GM19035 (cell line): ENCODE measurements at regions not wholly inside any gene's neighbourhood (a gene's known extent, or its start where the extent isn't known, plus 50 kb on each side); places are given as distances from the start of the nearest gene placed in this dataset.

ENCODE experiments used
- ATAC-seq: cut with Tn5 transposase; IDR thresholded peaks from one replicate; pipeline ENCODE4 v1.9.1; 2021; ENCODE audit not compliant: unreplicated experiment

DNA sequence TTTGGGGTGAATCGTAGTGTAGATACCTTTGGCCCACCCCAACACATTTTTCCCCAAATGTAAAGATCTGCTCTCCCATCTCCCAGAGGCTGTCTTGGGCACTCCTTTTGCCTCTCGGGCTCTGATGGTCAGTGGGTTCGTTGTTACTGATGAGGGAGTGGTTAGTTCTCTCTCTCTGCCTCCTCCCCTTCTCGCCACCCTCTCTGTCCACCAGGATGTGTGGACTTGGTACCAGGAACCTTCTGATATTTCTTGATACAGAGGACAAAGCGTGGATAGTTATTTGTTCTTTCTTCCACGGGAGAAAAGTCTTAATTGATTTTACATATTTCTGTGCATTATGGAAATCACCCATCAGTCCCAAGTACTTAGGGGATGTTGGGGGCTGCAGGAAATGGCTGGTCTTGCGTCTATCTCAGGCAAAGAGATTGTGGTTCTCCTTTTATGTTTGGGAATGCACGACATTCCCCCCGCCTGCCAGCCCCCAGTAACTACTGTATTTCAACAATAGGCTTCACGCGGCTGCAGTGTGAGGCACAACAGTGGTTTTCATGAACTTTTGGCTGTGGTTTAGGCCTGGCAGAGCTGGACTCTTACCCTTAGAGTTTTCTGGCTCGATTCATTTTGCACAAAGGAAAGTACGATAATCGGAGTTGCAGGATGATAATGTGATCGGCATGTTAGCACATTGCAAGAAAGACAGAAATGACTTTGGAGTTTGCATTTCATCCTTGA is 79.0 kb upstream of the ZNF536 start:
- ATAC-seq, result no peak

DNA sequence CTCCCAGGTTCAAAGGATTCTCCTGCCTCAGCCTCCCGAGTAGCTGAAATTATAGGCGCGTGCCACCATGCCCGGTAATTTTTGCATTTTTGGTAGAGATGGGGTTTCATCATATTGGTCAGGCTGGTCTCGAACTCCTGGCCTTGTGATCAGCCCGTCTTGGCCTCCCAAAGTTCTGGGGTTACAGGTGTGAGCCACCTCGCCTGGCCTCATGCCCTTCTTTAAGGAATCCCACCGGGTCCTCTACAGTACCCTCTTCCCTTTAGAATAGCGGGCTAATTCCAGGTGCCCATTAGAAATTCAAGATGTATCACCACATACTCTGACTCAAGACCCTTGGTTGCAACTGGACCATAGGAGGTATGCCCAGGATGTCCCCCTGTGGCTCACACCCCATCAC is 74.2 kb upstream of the ZNF536 start:
- ATAC-seq, result no peak

DNA sequence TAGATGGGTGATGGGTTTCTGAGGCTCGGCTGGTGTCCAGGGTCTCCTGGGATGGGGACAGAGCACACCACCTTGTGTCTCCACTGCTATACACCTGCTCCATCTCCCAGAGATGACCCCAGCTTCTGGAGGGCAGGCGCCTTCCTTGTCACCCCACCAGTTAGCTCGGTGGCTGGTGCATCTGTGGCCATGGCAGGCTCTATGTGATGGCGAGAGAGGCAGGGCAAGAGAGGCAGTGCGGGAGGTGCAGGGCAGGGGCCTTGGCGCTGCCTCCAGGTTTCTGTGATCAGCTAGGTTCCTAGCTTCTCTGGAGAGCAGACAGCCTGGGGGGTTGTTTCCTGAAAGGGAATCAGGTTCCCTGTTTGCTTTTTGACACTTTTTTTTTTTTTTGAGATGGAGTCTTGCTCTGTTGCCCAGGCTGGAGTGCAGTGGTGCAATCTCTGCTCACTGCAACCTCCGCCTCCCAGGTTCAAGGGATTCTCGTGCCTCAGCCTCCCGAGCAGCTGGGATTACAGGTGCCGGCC is 69.0 kb upstream of the ZNF536 start:
- ATAC-seq, result no peak

DNA sequence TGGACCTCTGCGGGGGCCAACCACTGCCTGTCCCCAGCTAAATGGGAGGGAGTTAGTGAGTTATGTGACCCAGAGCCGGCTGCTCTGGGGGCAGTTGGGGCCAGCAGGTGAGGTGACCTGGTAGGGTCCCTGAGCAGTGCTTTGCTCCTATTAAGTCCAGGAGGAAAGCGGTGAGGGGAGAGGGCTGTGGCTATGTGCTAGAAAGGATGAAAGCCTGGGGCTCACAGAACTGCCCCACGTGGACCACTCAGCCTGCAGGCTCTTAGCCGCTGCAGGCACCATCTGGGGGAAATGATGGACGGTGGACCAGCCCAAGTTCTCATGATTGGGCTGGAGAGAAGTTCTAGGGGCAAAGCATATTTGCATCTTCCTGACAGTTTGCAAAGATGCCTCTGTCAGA is 67.6 kb upstream of the ZNF536 start:
- ATAC-seq, result no peak

DNA sequence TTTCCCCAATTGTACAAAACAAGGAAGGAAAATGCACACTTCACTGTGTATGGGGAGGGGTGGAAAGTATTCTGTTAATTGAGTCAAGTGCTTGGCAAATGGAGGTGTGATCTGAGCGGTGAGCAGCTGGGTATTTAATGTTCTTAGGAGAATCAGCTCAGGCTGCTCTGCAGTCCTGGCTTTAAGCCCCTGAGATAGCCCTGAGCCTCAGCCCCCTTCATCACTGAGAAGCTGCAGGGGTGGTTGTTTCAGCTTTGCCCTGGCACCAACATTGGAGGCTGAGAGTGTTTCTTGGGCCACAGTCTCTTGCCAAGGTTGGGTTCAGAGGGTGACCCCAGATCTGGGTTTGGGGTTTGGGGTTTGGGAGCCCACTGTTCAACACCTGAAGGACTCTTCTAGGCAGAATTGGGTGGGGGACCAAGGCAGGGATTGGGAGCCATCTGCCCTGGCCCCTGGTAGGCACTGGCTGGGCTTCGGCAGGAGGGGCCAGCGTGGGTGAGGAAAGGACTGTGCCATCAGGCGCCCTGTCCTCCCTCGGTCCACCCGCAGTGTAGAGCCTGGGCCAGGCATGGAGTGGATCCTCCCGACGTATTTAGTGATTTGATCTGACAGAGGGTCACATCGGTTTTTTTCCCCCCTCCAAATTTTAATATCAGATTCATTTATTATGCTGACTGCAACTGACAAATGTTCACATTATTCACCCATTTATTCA is 66.7 kb upstream of the ZNF536 start:
- no peak for ATAC-seq

DNA sequence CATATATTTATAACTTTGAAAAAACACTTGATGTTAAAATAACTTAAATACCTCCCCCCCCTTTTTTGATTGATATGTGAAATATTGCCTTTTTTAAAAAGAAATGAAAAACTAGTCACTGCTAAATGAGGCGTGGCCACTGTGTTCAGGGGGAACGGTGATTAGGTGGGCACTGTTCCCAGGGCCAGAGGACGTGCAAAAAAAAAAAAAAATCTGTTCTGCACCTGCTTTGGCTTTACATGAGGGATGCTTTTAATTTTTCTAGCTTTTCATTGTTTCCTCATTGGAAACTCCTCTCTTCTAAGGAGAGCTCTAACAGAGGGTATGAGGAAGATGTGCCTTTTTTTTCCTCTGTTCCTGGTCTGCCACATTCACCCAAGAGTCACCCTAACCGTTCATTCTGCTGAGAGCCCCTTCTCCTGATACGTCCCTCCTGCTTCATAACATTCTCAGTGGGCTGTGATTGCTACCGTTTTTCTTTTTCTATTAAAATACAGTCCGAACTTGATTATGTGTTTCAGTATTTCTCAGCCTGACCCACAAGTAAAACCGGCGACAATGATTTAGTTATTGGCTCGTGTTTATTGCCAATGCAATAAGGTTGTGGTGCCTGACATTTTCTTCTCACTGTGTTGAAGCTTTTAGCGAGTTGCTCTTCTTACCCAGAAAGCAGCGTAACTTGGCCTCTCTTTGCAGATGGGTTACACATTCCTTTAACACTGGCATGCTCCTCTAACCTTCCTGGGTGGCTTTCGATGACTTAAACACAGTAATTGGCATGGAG is 64.8 kb upstream of the ZNF536 start:
- ATAC-seq, result no peak

DNA sequence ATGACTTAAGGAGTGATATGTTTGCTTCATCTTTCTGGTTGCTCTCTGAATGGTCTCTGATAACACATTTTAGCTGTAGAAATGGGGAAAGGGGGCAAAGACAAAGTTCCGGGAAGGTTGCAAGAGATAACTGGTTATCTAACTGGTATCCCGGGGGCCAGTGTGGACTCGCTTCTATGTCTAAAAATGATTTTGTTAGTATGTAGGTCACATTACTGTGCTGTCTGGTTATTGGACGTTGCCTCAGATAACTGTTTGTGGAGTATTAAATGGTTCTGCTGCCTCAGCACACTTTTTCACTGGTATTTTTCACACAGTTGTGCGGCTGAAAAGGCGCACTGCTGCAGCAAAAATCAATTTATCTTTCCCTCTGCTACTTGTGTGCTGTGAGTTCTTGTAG is 63.0 kb upstream of the ZNF536 start:
- ATAC-seq, result no peak

DNA sequence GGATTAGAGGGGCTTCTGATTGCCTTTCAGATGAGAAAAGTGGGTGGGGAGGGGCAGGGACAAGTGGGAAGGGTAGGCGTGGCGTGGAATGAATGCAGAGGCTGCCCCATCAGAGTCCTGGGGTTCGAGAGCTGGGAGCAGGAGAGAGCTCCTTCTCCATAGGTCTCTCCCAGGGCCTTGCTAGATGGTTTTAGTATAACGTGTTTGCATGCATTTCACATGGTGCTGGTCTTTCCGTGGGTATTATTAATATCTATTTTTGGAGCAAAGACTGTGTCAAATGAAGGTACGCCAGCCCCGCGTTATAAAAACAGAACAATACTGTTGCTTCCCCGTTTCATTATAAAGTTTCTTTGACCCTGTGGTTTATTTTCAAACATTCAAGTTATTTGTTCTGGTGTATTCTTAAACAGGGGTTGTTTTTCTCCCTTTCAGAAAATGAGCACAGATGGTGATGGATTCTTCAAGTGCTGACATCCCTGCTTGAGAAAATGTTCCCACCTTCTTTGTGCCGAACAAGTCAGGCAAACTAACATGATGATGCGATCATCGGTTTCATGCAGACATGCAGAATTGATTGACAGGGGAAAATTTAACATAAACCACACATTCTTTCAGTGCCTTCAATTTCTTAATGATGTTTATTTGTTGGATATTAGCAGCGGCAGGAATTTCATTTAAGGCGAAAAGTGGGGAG is 62.1 kb upstream of the ZNF536 start:
- no peak for ATAC-seq

DNA sequence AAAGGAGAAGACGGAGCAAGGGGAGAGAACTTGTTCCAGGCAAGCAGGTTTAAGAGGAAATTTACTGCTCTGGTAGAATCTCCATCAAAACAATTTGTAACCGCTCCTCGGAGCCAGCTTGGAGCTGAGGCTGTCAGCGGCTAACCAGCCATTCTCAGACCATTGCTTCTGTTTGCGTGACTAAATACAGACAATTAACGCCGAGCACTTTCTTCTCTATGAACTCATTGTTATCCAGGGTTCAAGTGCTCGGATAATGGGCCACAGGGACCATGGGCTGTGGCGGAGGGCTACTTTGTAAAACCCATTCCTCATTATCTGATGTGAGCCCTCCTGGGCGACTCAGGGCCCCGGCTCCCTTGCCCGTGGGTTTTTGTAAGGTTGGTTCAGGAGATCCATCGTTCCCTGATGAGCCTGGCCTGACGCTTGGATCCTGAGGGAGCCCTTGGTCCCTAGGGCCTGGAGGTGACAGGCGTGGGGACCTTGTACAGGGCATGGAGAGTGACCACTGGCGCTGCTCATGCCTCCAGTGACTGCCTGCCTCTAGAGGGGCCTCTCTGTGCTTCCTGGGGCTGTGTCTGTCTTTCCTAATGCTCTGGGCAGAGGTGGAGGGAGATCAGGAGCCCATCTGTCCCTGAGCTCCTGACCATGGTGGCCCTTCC is 61.5 kb upstream of the ZNF536 start:
- no peak for ATAC-seq

DNA sequence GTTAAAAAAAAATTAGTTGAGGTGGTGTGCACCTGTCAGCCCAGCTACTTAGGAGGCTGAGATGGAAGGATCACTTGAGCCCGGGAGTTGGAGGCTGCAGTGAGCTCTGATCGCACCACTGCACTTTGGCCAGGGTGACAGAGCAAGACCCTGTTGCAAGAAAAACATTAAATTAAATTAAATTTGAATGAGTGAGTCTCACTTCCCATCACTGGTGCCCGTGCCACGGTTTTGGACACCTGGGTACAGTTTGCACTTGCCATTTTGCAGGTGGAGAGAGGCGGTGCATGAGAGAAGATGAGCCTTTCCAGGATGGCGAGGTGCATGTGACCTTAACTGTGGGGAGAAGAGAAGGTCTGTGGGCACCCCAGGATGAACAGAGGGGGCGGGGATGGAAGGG is 60.3 kb upstream of the ZNF536 start:
- ATAC-seq, result no peak

DNA sequence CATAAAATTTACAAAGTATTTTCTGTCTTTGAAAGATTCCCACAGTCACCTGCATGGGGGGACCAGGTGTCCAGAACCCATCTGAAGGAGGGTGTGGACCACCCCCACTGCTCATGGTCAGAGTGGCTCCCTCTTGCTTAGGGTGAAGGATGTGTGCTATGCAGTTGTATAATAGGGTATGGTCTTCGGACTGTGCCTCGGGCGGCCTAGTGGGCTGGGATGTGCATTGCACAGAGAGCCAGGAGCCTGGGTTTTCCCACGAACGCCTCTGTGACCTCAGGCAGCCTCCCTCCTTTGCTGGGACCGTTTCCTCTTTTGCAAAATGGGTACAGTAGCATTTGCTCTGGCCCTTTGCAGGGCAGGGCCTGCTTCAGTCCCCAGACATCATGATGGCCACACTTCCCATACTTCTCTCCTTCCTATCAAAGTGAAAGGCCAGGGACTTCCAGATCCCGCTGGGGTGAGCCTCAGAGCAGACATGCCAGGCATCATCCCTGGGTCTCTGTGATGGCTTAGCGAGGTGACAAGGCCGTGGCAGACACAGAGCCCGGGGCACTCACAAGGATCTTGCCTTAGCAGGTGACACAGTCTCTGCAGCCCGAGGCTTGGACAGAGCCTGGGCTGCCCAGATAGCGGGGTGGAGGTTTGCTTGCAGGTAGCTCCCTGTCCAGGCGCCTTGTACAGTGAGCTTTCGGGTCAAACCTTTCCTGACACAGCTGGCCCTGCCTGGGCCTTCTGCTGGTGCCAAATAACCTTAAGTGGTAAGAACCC is 59.4 kb upstream of the ZNF536 start:
- ATAC-seq, result no peak

DNA sequence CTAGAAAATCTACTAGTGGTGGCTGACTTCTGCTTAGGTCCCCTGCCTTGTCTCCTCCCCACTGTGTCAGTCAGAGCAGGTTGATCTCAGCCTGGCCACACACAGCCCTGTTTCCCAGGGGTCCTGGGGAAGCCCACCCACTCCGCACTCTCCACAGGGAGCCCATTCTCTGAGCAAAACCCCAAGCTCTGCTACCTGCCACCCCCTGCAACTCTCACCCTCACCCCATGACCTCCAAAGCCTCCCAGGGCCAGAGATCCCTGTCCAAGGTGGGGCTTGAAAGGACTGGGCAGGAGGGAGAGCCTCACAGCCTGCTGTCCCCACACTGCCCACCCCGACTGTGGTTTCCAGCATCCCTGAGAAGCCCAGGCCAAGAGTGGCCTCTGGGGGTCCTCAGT is 58.8 kb upstream of the ZNF536 start:
- ATAC-seq, result no peak

DNA sequence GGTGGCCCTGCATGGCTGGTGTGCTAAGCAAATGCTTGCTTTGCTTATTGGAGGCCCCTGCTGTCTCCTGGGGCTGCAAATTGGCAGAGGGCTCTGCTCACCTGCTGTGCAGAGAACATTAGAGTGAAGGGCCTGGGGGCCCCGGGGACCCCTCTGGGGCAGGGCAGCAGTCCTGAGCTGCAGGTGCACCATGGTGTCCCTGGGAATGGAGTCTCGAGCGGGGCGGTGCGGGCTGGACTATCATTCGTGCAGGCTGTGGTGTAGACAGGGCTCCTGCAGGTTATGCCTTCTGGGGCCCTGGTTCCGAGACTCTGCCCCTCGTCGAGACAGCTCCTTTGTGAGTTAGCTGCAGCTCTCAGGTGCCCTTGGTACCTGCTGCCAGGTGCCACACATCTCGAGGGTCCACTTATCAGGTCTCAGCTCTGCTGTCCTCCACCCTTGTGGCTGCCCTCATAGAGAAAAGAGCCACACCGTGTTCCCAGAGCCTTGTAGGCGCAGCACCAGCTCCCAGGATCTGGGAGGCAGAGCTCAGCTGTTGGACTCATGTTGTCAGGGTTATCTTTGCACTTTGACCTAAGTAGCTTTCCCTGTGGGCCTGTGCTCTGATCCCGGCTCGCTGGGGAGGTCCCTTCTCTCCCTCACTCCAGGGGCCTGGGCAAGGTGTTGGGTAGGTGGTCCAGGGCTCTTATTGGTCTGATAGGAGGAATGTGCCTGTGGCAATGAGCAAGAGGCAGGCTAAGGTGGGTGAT is 58.0 kb upstream of the ZNF536 start:
- ATAC-seq, result no peak

DNA sequence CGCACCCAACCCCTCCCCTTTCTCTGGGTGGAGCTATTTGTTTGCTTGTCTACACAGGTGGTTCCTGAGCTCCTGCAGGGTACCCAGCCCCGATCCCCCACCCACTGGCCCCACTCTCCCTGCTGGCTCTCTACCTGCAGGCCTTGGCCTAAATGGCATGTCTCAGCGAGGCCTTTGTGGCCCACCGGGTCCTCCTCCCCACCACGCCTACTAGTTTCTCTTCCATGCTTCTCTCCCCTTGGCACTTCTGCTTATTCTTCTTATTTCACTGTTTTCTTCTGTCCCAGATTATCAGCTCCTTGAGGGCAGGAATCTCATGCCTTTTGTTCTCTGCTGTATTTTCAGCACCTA is 57.4 kb upstream of the ZNF536 start:
- no peak for ATAC-seq

DNA sequence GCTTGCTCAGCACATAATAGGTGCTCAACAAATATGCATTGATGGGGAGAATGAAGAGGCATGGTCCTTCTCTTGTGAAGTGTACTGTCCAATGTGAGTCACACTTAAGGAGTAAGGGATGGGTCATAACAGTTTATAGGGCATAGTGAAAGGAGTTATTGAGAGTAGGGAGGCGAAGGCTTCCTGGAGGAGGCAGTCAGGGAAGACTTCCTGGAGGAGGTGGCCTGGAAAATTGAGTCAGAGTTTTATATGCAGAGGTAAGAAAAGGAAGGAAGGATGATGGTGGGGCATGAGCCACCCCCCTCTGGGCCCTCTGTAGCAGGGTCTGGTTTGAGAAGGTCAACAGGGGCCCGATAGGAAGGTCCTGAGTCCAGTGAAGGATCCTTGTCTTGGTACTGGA is 57.0 kb upstream of the ZNF536 start:
- no peak for ATAC-seq

DNA sequence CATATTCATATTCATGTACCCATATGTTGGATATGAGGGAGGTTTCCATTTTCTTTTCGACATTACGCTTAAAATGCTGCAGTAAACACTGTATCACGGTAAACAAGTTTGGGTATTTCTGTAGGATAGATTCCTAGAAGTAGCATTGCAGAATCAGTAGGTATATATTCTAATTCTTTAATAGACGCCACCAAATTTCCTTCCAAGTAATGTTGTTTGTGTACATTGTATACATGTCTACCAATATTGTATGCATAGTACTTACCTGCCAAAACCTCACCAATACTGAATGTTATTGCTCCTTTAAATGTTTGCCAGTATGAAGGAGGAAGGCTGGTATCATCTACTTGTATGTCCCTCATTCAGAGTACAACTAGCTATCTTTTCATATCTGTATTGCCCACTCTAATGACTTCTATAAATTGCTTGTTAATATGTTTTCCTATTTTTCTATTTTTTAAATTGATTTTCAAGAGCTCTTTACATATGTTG is 56.1 kb upstream of the ZNF536 start:
- ATAC-seq, result no peak

DNA sequence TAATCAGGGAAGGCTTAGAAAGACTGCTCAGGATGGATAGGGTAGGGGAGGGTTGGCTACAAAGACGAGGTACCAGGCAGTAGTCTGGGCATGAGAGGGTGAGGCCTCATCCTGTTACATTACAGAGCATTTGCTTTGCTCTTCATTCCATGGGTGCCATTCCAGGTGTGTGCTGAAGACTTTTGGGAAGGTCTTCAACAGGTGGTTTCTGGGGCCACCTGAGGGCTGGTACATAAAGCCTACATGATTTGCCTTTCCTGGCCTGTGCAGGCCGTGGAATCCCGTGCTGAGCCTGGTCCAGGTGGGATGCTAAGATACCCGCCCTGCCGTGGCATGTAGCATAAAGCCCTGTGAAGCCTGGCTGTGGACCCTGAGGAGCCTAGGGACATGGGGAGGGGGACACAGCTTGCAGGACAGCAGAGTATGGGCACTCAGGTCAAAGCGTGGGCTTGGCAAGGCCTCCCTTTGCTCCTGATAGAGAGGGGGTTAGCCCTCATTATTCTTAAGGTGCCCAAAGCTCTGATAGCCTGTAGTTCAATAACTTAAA is 55.6 kb upstream of the ZNF536 start:
- no peak for ATAC-seq

DNA sequence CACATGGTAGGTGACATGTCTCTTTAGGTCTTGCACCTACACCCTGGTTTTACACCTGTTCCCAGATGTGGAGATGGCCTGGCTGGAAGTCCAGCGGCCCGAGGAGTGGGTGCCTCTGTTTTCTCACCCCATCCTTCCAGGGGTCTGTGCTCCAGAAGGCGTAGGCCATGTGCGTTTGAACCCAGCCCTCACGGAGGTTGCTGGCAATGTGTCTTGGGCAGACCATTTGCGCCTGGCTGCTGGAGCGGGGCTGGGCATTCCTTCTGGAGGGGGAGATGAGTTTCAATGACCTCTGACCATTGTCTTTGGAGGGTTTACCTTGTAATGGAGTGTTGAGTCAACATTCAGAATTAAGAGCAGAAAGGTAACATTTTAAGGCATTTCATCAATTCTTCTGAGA is 54.8 kb upstream of the ZNF536 start:
- no peak for ATAC-seq

DNA sequence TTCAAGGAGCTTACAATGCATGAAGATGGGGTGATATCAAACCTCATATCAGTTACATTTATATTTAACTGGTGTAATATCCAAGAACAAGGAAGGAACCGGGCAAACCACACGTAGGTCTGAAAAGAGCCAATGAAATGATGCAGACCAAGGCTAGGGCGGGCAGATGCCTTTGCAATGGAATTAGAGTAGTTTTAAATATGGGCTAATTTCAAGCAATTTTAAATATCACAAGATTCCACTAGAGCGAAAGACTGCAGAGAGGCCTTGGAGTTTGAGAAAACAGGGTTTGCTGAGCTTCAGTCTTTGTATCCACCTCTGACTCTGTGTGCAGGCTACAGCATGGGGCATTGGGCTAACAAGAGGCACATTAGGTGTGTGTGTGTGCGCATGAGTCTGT is 53.9 kb upstream of the ZNF536 start:
- ATAC-seq, result no peak
